CD4-positive, alpha-beta T cell treated with Interleukin-17A for 4 hours (primary cell): ENCODE measurements at regions not wholly inside any gene's neighbourhood (a gene's known extent, or its start where the extent isn't known, plus 50 kb on each side); places are given as distances from the start of the nearest gene placed in this dataset.

Experiments used
- DNase-seq: peaks from one replicate; pipeline ENCODE4 v3.0.0-alpha.2; 2020; ENCODE audit warnings: mixed read lengths

- no peak for DNase-seq
Measured at GRCh38 chr6:139498715-139499114, 124.3 kb upstream of the CITED2 start.

- no peak for DNase-seq
Measured at GRCh38 chr6:139497345-139497961, 123.0 kb upstream of the CITED2 start.

- DNase-seq: no peak
Measured at GRCh38 chr6:139496654-139497344, 122.4 kb upstream of the CITED2 start.

DNA sequence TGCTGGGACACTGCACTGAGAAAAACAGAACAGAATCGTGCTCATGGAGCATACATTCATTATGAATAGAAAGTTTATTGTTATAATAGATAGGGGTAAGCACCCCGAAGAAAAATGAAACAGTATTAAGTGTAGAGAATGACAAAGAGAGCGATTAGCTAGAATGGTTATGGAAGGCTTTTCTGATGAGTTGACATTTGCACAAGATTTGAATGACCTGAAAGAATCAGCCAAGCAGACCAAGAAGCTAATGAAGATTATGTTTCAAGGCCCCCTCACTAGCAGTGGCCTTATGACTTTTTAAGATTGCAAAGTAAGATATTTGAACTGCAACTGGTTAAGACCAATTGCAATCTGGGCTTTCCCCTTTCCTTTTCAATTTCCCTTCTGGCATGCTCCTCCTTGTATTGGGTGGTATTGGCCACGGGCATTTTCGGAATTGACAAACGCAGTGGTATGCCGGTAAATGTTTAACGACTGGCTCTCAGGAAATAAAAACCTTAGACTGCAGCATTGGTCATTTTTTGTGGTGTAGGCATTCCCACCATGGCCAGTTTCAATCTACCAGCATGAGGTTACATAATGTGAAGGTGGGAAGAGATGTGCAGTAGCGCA, 120.0 kb upstream of the CITED2 start:
- DNase-seq: no peak

- no peak for DNase-seq
Measured at GRCh38 chr6:139490482-139490881, 116.0 kb upstream of the CITED2 start.

DNA sequence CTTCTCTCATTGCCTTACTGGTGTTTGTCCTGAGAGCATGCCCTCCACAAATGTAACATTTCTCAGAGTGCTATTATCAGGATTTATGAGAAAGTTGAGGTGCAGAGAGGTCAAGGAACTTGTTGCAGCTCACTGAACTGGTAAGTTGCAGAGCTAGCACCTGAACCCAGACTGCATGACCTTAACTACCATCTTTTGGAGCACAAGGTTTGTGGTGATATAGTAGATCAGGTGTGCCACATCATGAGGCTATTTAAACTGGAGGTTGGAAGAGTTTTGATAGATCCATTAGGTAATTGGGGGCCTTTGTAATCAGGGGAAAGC, 112.0 kb upstream of the CITED2 start:
- no peak for DNase-seq

- DNase-seq: no peak
Measured at GRCh38 chr6:139485742-139486475, 111.5 kb upstream of the CITED2 start.

- no peak for DNase-seq
Measured at GRCh38 chr6:139485185-139485584, 110.7 kb upstream of the CITED2 start.

- no peak for DNase-seq
Measured at GRCh38 chr6:139483079-139483478, 108.6 kb upstream of the CITED2 start.

DNA sequence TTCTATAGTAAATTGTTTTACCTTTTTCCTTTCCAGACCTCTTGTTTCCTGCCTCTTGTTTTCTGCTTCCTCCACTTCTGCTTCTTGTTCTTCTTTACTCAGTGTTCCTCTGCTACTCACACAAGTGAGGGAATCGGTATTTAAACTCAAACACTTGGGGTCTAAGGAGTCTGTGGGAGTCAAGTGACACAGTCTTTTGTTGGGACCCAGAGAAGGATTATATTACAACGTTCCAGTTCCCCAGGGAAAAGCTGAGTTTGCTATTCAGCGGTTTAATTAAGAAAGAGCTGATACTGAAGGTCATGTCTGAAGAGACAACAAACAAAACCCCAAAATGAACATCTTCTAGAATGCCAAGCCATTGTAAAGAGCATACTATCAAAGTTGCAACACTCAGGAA, 107.8 kb upstream of the CITED2 start:
- no peak for DNase-seq

- no peak for DNase-seq
Measured at GRCh38 chr6:139480356-139481165, 106.1 kb upstream of the CITED2 start.

DNA sequence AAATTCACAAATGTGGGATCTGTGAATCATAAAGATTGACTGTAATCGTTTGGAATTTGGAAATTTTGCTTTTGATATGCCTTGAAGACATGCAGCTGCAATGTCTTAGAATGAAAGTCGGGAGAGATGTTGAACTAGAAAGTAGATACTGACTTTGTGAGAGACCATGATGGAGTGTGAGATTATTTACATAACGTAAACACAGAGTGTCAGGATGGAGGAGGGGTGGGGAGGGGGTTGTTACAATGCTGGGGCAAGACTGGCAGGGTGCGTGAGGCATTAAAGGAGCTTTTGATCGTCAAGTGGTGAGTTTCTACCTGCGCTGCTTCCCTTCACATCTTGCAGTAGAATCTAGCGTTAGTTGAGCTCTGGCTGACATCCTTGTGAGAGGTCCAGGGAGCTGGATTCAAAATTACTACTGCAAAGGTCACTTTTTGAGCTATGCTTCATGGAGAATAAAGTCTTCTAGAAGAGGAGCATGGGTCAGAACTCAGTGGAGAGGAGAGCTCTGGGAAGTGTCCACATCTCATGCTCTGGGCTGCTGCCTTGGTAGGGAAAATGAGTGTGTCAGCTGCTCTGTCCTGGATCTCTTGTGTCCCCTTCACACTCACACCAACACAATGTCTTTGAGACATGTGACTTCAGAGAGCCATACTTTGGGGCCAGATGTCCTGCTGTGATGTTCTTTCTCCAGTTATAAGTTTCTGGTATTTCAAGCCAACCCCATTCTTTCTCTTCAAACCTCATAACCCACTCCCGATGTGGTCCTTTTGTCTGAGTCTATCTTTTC, 105.2 kb upstream of the CITED2 start:
- DNase-seq: no peak

DNA sequence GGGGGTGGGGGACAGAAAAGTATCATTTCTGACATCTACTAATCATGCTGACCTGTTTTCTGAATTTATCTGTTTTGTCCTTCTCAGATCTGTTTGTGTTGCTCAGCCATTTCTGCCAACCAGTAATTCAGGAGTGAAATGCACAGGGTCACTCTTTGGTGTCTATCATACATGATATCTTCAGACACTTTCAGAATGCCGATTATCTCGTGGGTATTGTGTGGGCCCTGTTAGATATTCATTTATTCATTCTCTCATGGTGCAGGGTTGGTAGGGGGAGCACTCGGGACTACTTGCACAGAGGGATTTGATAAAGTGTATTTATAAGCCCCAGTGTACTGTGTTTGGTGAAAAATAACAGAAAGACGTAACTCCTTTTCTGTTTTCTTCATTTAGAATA, 101.2 kb upstream of the CITED2 start:
- DNase-seq: no peak

- DNase-seq: no peak
Measured at GRCh38 chr6:139475241-139475640, 100.8 kb upstream of the CITED2 start.

GRCh38 chr6:139474145-139475108, 100.0 kb upstream of the CITED2 start:
- no peak for DNase-seq

- no peak for DNase-seq
Measured at GRCh38 chr6:139473731-139474130, 99.3 kb upstream of the CITED2 start.

- no peak for DNase-seq
Measured at GRCh38 chr6:139473231-139473701, 98.8 kb upstream of the CITED2 start.

GRCh38 chr6:139472351-139473015, 98.0 kb upstream of the CITED2 start:
- no peak for DNase-seq

DNA sequence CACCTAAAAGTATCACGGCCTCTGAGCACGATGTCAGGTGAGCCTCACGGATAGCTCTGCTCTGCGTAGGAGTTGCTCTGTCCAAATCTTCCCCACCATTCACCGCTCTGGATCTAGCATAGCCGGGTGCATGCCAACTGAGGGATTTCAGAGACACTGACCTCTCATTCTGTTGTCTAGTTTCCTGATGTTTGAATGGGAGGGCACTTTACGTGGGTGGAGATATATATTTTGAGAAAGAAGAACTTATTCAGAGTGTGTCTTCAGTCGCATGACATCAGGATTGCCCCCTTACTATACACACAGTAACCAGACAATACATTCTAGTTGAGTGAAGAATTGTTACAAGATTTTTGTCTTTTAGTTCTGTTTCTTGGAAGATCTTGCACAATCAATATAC, 96.5 kb upstream of the CITED2 start:
- no peak for DNase-seq

DNA sequence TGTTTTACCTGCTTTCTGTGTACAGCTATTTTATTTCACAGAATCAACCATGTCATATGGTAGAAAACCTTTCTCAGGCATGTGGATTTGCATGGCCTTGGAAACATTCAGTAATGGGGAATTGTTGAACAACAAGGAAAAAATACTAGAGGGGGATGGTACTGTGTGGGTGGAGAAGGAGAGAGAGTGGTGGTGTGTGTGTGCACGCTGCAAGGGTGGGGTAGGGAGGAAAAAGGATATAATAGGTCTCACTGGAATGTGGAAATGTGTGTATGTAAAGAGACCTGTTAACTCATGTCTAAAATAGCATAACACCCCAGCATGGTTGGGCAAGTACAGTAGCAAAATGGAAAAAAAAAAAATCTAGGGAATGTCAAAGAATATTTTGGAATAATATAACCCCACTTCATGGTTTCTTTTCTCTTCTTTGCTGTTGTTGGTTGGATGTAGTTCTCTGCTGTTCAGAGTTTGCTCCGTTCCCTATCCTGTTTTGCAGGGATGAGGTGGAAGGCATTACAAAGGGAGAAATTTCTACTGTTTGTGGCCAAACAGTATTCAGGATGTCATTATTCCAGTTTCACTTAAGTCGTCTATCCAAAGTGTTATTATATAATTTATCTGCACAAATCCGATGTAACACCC, 93.9 kb upstream of the CITED2 start:
- DNase-seq: no peak
